HG03135 (cell line): ENCODE measurements at regions not wholly inside any gene's neighbourhood (a gene's known extent, or its start where the extent isn't known, plus 50 kb on each side); places are given as distances from the start of the nearest gene placed in this dataset.

Experiments used
- ATAC-seq: cut with Tn5 transposase; IDR thresholded peaks from one replicate; pipeline ENCODE4 v1.9.1; 2021; ENCODE audit warnings: mild to moderate bottlenecking, moderate library complexity; ENCODE audit not compliant: unreplicated experiment

DNA sequence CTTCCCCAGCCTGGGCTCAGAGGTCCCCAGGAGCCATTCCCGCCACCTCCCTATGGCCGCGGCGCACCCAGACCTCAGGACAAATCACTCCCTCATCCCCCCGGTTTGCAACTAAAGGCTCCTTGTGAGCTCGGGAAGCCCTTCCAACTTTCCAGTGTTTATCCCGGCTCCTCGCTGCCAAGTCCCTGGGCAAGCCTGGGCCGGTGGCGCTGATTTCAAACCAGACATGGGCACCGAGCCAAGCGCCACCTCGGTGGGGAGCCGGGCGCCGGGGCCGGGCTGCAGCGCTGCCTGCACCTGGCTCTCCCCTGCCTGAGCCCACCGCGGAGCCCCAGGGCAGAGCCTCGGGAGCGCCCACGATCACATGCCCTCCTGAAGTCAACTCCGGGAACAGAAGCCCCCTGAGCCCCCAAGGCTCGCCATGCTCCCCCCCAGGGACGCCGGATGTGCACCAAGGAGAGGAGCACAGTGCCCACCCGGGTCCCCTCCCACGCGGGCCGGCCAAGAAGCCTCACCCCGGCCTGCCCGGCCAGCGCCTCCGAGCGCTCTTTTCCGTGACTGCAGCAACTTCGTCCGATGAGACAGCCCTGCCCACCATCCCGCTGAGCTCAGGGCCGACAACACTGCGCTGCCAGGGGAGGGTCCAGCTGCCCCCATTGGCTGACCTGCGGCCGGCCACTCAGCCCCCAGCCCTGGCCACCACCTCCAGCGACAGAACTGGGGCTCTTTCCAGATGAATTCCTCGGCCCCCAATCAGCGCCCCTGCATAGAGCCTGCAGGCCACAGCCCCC, 50.0 kb downstream of the NCOR2 start:
- ATAC-seq, result no peak

- no peak for ATAC-seq
Measured at GRCh38 chr12:124516850-124517249, 50.6 kb downstream of the NCOR2 start.

- no peak for ATAC-seq
Measured at GRCh38 chr12:124515981-124516380, 51.4 kb downstream of the NCOR2 start.

GRCh38 chr12:124514996-124515932, 52.1 kb downstream of the NCOR2 start:
- no peak for ATAC-seq

DNA sequence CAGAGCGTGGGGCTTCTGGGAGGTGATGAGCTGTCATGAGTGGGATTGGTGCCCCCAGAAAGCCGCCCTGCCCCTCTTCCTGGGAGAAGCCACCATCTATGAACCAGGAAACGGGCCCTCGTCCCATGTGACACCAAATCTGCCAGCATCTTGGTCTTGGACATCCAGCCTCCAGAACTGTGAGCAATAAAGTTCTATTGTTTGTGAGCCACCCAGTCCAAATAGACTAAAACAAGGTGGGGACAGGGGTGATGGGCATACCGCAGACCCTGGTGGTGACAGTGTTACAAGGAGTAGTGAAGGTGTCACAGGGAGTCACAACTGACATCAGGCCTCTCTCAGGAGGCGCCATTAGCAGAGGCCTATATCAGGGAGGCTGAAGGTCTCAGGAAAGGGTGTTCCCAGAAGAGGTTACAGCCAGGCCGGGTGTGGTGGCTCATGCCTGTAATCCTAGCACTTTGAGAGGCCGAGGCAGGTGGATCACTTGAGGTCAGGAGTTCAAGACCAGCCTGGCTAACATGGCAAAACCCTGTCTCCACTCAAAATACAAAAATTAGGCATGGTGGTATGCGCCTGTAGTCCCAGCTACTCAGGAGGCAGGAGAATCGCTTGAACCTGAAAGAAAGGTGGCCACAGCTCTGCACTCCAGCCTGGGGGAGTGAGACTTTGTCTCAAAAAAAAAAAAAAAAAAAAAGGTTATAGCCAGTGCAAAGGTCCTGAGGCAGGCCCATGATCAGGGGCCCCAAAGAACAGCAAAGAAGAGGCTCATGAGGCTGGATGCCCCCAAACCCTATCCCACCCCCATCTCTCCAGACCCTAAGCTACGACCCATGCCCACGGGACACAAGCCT, 53.0 kb downstream of the NCOR2 start:
- no peak for ATAC-seq

DNA sequence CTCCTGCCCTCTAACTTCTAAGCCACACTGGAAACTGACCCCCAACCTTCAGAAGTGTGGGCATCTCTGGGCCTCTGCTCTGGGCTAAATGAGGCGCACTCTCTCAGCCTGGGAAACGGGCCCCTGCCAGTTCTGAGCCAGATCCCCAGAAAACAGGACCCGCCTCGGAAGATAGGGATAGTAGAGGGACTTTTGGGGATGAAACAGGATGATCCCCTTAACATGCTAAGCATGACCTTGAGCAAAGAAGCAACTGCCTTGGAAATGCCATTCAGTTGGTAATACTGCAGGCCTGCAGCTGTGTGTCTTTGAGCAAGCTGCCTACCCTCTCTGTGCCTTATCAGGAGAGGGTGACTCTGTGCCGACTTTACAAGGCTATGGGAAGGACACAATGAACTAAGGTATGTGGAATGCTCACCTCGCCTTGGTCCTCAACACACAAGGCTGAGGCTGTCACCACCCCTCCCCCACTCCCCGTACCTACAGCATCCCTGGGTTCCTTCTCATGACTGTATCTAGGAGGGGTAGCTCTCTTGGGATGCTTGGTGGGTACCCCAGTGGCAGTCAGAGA, 54.0 kb downstream of the NCOR2 start:
- no peak for ATAC-seq

GRCh38 chr12:124512667-124513296, 54.6 kb downstream of the NCOR2 start:
- ATAC-seq, result no peak

DNA sequence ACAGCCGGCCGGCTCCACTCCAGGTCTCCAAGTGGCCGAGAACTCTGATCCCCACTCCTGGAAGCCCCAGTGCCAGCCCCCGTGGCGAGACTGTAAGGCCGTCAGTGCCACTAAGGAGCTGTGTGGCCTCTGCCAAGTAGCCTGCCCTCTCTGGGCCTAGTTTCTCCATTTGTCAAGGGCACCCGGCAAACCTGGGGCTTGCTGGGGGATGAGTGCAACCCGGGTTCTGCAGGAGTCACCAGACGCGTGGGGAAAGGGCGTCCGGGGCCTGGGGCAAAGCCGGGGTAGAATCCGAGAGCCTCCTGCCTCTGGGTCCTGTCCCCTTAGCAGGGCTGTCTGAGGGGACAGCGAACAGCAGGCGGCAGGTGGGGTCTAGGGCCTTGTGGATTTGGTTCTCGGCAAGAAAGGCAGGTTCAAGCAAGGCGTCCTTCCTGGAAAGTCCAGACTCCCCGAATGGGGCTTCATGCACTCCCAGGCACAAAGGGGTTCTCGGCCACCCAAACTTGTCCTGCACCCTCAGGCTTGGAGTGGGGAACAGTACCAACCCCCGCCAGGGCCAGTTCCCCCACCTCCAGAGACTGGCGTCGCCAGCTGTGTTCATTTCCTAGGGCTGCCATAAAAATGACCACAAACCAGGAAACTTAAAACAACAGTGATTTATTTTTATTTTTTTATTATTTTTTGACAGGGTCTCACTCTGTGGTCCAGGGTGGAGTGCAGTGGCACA, 56.0 kb downstream of the NCOR2 start:
- ATAC-seq, result no peak

DNA sequence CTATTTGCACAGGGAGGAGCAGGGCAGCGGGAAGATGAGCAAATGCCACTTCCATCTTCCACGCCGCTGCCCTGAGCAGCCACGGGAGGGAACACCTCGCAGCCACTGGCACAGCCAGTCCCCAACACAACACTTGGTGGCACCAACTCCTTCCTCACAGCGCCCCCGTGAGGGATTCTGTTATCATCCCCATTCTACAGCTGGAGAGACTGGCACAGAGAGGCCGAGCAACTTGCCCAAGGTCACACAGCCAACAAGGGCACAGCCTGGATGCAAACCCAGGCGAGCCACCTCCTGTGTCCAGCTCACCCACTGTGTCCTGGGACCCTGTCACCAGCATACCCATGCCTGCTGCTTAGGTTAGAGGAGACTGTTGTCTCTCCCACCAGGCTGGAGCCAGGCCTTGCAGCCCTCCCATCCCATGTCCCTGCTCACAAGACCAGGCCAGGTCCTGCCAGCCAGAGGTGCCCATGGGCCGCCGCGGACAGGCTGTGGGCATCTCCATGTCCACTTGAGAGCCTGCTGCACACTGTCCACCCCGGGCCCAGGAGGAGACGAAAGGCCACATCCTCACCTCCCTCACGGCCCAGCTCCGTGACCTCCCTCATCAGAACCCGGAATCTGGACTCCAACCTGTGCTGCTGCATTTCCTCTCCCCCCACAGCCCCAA, 57.0 kb downstream of the NCOR2 start:
- ATAC-seq, result no peak

DNA sequence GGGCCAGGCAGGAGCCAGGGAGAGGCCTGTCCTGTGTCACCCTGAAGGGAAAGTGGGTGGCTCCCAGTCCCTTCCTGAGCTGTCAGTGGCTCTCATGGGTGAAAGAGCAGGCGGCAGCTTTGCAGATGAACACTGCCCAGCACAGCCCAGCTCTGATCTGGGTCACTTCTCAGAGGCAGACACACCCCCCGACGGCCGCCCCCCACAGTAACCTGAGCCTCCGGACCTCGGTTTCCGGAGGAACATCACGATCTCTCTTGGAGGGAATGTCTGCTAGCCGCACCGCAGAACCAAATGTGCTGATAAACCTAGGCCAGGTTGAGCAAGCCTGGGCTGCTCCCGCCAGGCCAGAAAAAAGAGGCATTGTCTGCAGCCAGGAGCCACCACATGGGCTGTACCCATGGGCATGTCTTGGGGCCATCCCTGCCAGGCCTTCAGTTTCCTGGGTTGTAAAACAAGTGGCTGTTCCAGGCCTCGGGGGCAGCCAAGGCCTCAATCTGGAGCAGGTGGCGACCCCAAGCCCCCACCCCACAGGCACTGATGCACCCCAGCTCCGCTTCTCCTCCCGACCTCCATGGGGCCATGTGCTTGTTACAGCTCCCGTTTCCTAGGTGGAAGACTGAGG, 57.6 kb downstream of the NCOR2 start:
- no peak for ATAC-seq

GRCh38 chr12:124509300-124509675, 58.1 kb downstream of the NCOR2 start:
- no peak for ATAC-seq

DNA sequence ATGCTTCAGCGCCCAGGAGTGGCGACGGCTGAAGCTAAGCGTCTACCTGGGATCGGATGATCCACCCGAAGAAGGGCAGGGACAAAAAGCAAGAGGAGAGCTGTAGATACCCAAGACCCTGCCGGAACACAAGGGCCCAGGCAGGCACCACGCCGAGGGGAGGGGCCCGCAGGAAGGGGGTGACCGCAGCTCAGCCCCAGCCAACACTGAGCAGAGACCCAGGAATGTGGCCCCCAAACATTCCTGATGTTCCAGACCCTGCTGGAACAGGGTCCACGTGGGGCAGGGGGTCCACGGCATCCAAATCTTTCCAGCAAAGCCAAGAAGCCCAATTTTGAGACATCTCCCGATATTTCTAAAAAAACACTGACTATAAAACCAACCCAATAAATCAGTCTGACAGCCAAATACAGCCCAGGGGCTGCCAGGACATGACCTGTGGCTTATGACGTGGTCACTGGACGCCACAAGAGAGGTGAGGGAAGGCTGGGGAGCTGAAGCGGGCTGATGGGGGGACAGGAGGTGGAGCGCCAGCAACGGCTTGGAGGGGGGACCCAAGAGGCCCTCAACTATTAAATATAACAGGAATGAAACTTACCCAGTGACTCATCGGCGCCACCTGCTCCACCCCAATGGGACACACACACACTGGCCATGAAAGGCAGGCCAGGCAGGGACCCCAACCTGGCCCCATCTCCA, 58.9 kb downstream of the NCOR2 start:
- ATAC-seq, result no peak

DNA sequence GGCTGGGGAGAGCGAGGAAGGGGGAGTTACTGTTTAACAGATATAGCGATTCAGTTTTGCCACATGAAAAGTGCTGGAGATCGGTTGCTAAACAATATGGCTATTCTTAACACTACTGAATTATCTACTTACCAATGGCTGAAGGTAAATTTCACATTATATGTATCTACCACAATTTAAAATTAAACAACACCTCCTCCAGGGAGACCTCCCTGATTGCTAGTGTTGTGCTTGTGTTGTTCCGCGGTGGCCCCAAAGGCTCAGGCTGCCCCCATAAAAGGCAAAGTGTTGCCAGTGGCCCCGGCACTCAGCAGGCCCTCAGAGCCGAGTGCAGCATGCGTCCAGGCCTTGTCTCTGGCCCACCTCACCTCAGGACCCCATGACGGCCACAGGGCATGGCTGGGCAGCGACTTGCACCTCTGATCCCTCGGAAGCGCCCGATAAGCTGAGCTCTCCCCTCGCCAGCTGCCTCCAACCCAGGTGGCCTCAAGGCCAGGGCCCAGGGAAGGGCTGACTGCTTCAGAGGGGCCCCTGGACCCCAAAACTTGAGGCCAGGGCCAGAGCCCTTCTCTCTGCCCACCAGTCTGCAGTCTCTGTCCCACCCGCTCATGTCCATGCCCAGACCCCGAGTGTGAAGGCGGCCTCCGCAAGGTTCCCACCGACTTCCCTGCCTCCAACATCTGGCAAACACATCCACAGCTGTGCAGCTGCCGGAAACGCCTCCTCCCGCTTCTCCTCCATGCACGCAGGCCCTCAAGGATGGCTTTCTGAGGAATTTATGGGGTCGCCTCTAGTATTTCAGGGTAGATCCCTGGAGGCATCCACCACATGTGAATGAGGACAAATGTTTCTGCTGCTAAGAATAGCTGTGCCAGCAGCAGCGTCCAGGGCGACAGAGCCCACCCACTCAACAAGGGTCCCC, 60.0 kb downstream of the NCOR2 start:
- no peak for ATAC-seq

DNA sequence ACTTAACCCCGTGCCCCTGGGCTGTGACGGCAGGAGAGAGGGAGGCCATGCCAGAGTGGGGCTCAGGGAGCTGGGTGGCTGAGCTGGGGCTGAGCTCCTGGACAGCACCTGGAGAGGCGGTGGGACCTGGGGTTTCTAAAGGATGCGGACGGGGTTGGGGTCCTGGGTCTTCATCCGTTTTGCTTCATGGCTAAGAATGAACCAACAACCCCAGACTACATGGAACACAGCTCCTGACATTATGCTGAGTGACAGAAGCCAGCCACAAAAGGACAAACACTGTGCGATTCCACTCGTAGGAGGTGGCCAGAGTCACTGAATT, 60.6 kb downstream of the NCOR2 start:
- no peak for ATAC-seq

DNA sequence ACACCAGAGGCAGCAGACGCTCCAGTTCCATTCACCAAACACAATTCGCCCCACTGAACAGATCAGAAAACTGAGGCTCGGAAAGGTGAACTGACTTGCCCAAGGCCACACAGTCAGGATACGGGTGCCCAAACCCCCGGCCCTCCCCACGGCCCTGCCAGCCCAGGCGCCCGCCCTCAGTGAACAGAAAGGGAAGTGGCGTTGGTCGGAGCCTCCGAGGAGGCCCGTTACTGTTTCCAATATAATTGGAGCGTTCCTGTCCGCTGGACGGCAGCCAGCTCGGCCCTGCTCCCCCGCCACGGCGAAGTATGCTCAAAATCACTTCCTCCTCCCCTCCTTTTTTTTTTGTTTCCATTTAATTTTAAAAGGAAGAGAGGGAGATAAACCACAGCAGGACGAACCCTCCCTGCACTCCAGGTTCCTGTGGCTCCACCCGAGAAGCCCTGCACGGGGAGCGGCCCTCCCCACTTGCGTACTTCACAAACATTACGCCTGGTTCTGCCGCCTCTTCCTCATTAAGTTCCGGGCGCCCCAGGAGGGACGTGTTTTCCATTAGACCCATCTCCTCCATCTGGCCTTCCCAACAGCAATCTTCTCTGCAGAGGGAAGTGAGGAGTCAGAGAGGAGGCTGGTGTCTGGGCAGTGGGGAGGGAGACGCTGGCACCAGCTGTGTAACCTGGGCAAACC, 61.1 kb downstream of the NCOR2 start:
- ATAC-seq, result no peak

GRCh38 chr12:124505001-124505818, 62.2 kb downstream of the NCOR2 start:
- ATAC-seq, result no peak
